ENCODE measurements at regions not wholly inside any gene's neighbourhood (a gene's known extent, or its start where the extent isn't known, plus 50 kb on each side); places are given as distances from the start of the nearest gene placed in this dataset. TPM values are rescaled to one million over a fixed set of nuclear protein-coding genes. Genes with fewer than 3 reads are reported as not detected.

DNA sequence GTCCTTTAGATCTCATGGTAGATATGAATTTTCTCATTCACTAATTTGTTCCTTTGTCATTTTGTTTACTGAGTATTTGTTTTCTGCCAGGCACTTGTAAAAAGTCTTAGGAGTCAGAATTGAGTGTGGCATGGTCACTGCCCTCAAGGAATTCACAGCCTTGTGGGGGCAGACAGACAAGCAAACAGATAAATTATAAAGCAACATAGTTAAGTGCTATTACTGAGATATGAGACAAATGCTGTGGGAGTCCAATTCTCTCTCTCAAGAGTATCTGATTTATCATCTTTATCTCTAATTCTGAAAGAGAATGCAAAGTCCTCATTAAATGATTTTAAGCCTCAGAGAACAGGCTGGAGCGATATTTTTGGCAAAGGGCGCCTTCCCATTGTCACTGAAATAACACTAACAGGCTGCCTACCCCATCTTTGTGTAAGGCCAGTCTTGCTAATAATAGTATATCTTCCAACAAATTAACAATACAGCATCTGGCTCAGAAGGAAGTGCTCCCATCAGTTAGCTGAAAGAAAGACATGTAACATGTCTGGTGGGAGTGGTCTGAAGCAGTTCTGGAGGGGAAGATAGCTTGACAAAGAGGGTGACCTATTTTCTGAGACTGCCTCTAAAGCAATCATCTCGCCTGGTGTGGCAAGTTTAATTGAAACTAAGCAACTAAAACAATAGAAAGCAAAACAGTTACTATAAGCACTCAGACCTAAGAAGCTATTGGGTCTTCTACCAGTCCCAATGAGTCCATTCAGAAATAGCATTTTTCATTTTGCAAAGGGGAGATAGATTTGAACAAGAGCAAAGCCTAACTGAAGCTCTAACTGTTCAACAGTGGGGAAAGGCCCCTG is 61.5 kb upstream of the AMOT start:
- Histone ChIP-seq H3K4me1 (ENCODE audit: insufficient read depth) (no peaks in the 10 kb centered on the region), H3K36me3 (ENCODE audit: insufficient read depth) (no peaks in the 10 kb centered on the region), H3K4me3 (ENCODE audit: low read depth, low read length) (no peak overlapping the region), H3K27ac (ENCODE audit: low read depth) (no peak overlapping the region)
- WGBS = 34% methylated on average over 3 of the region's 3 CpGs
- DNase-seq (ENCODE audit: extremely low spot score) = peak; percentile 35

DNA sequence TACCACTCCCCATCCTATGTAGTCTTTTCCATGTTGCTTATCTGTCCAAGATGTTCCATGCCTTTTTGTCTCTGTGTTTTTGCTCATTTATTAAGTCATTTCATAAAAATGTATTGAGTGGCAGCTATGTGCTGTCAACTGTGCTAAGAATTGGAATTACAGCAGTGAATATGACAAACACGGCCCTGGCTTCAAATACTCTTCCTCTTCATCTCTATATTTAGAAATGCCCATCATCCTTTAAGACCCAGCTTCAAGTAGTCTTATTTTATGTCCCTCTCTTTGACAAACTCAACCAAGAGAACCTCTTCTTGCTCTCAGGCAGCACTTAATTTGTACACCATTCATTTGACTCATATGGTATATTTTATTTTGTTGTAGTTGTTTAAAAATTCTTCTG is 55.4 kb upstream of the AMOT start:
- DNase-seq (ENCODE audit: extremely low spot score) = no peak
- Histone ChIP-seq H3K27ac (ENCODE audit: low read depth) (no peak overlapping the region), H3K4me1 (ENCODE audit: insufficient read depth) (no peaks in the 10 kb centered on the region), H3K36me3 (ENCODE audit: insufficient read depth) (no peaks in the 10 kb centered on the region), H3K4me3 (ENCODE audit: low read depth, low read length) (no peak overlapping the region)
- WGBS = 78% methylated on average over 1 of the region's 1 CpG

Small RNA genes lying in the stretch of these regions (small RNA-seq; reads per million reads assigned to genes)
- gene AL031183.1 (not detected), gene RF00012 (not detected), gene RF00088 (not detected), gene RN7SL93P (not detected), gene RNU1-57P (not detected), gene RNU6-1015P (not detected)

Data from urinary bladder (tissue), 4 donors.